SK-N-MC (cell line): ENCODE measurements at regions not wholly inside any gene's neighbourhood (a gene's known extent, or its start where the extent isn't known, plus 50 kb on each side); places are given as distances from the start of the nearest gene placed in this dataset.

Source experiments
- EZH2 ChIP-seq: fragments of 200-600 bp; sonication (generic); IDR thresholded peaks from one replicate; pipeline ENCODE4 v1.6.1; 2017; ENCODE audit warnings: antibody characterized with exemption
- FOXP2 ChIP-seq: optimal IDR thresholded peaks from 2 replicates; pipeline ENCODE3; 2011; ENCODE audit warnings: mild to moderate bottlenecking, moderate library complexity; ENCODE audit not compliant: insufficient read depth; ENCODE audit errors: extremely low read length, control extremely low read depth
- POLR2AphosphoS5 ChIP-seq: IDR thresholded peaks from 2 replicates; pipeline ENCODE4 v1.6.1; 2012; ENCODE audit warnings: mild to moderate bottlenecking, low read depth, low read length, borderline replicate concordance

- TF ChIP-seq POLR2AphosphoS5, result no peak
- no peak for TF ChIP-seq EZH2
- TF ChIP-seq FOXP2, result no peak
Measured at GRCh38 chr2:64784168-64785061, 130.7 kb upstream of the SERTAD2 start.
